ENCODE measurements at regions not wholly inside any gene's neighbourhood (a gene's known extent, or its start where the extent isn't known, plus 50 kb on each side); places are given as distances from the start of the nearest gene placed in this dataset.

GRCh38 chr1:22326372-22326915 is 125.2 kb upstream of the ZBTB40 start:
- no peak for TF ChIP-seq POLR2AphosphoS5 (IDR thresholded peaks at IDR 0.05; ENCODE audit: low read depth)
- no peak for TF ChIP-seq CTCF (conservative IDR thresholded peaks at IDR 0.05; ENCODE audit: low read depth in 2 of 2)
- TF ChIP-seq EZH2 (IDR thresholded peaks at IDR 0.05; ENCODE audit: low read depth, unreplicated experiment), result no peak
- no peak for TF ChIP-seq CREB1 (CRISPR knock-in tag; IDR thresholded peaks at IDR 0.05; ENCODE audit: low read depth)
- no peak for TF ChIP-seq ETS1 (IDR thresholded peaks at IDR 0.05)
- TF ChIP-seq EZH2phosphoT487 (IDR thresholded peaks at IDR 0.05; ENCODE audit: unreplicated experiment), result no peak
- TF ChIP-seq REST (IDR thresholded peaks at IDR 0.05; ENCODE audit: unreplicated experiment), result no peak
- no peak for TF ChIP-seq STAT1 (IDR thresholded peaks at IDR 0.05; ENCODE audit: unreplicated experiment)
- TF ChIP-seq JUNB (IDR thresholded peaks at IDR 0.05; ENCODE audit: unreplicated experiment), result no peak
- TF ChIP-seq ZNF114 (CRISPR knock-in tag; IDR thresholded peaks at IDR 0.05), result no peak
- no peak for TF ChIP-seq NANOG (IDR thresholded peaks at IDR 0.05; ENCODE audit: borderline replicate concordance)
- no peak for TF ChIP-seq ZNF331 (CRISPR knock-in tag; IDR thresholded peaks at IDR 0.05; ENCODE audit: low read depth)
